Esophagus squamous epithelium (tissue), 4 donors: ENCODE measurements at regions not wholly inside any gene's neighbourhood (a gene's known extent, or its start where the extent isn't known, plus 50 kb on each side); places are given as distances from the start of the nearest gene placed in this dataset.

ENCODE experiments used
- CTCF ChIP-seq, 6 experiments: fragments of 450-650 bp in 4 of 6; fragments of 200-600 bp in 2 of 6; sonication (generic) in 2 of 6; IDR thresholded peaks; one replicate each; pipeline ENCODE4 v1.5.1; 2016 to 2019; ENCODE audit warnings: antibody characterized with exemption in 6 of 6, mild to moderate bottlenecking in 4 of 6, moderate library complexity in 4 of 6
- POLR2A ChIP-seq, 4 donors: fragments of 450-650 bp; IDR thresholded peaks; one replicate each; pipeline ENCODE4 v1.6.1; 2017; ENCODE audit warnings: antibody characterized with exemption in 4 of 4, mild to moderate bottlenecking in 4 of 4, moderate library complexity in 3 of 4

DNA sequence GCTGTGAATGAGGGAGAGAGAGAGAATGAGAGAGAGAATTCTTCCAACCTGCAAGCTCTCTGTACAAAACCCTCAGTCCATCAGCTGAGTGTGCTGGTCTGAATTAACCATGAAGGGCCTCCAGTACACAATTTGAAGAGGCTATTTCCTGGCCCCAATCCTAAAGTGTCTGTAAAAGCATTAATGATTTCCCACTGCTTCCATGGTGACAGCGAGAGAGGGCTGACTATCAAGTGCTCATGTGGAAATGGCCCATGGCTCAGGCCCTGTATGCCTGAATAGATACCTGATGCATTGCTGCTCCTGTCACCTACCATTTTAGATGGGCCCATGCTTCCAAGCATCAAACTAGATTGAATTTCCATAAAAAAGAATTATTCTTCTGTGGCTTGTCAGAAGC lies 592.4 kb downstream of the KIF4B start:
- TF ChIP-seq CTCF (IDR thresholded peaks at IDR 0.05), result no peak
- no peak for TF ChIP-seq POLR2A (IDR thresholded peaks at IDR 0.05)
